ENCODE measurements at regions not wholly inside any gene's neighbourhood (a gene's known extent, or its start where the extent isn't known, plus 50 kb on each side); places are given as distances from the start of the nearest gene placed in this dataset.

- no peak overlapping the region for H3K27ac ChIP-seq (ENCODE audit: low read depth in 1 of 2, low read length in 1 of 2)
- WGBS, 2 donors, result 90 to 98% methylated on average over 6 of the region's 6 CpGs
- H3K9ac ChIP-seq (ENCODE audit: insufficient read depth in 1 of 2, low read length in 2 of 2), result no peak overlapping the region
- no peak for TF ChIP-seq CTCF (IDR thresholded peaks at IDR 0.05; ENCODE audit: control extremely low read depth, extremely low read depth)
- no peaks in the 10 kb centered on the region for H3K27me3 ChIP-seq (ENCODE audit: control insufficient read depth in 3 of 3, insufficient read depth in 3 of 3, low read length in 2 of 3)
- DNase-seq (no peak), ATAC-seq (ENCODE audit: insufficient read depth, low FRiP score) (no peak)
- H3K4me1 ChIP-seq (ENCODE audit: control insufficient read depth in 5 of 5, insufficient read depth in 5 of 5, low read length in 5 of 5), result no peaks in the 10 kb centered on the region
- no peaks in the 10 kb centered on the region for H3K36me3 ChIP-seq (ENCODE audit: control insufficient read depth in 4 of 4, insufficient read depth in 4 of 4, low read length in 4 of 4)
- H3K9me3 ChIP-seq (ENCODE audit: control insufficient read depth in 4 of 4, insufficient read depth in 3 of 4, low read length in 3 of 4), result peaks cover 0 to 16% (median 4%) of the 10 kb centered on the region in 4 donors
- H3K4me3 ChIP-seq, result no peak overlapping the region
These were observed 250.8 kb upstream of the EDNRB start for GRCh38 chr13:78169386-78169785.

GRCh38 chr13:78168981-78169380, 250.3 kb upstream of the EDNRB start:
- Histone ChIP-seq H3K4me1 (ENCODE audit: control insufficient read depth in 5 of 5, insufficient read depth in 5 of 5, low read length in 5 of 5) (no peaks in the 10 kb centered on the region), H3K27ac (ENCODE audit: low read depth in 1 of 2, low read length in 1 of 2) (no peak overlapping the region), H3K27me3 (ENCODE audit: control insufficient read depth in 3 of 3, insufficient read depth in 3 of 3, low read length in 2 of 3) (no peaks in the 10 kb centered on the region), H3K4me3 (no peak overlapping the region), H3K36me3 (ENCODE audit: control insufficient read depth in 4 of 4, insufficient read depth in 4 of 4, low read length in 4 of 4) (no peaks in the 10 kb centered on the region), H3K9me3 (ENCODE audit: control insufficient read depth in 4 of 4, insufficient read depth in 3 of 4, low read length in 3 of 4) (peaks cover 0 to 14% (median 4%) of the 10 kb centered on the region in 4 donors), H3K9ac (ENCODE audit: insufficient read depth in 1 of 2, low read length in 2 of 2) (no peak overlapping the region)
- TF ChIP-seq CTCF (IDR thresholded peaks at IDR 0.05; ENCODE audit: control extremely low read depth, extremely low read depth), result no peak
- WGBS, 2 donors, result 79 to 88% methylated on average over 4 of the region's 4 CpGs
- DNase-seq, result no peak
- ATAC-seq (ENCODE audit: insufficient read depth, low FRiP score), result no peak

GRCh38 chr13:78161266-78161665, 242.6 kb upstream of the EDNRB start:
- no peaks in the 10 kb centered on the region for H3K9me3 ChIP-seq (ENCODE audit: control insufficient read depth in 4 of 4, insufficient read depth in 3 of 4, low read length in 3 of 4)
- H3K4me3 ChIP-seq, result no peak overlapping the region
- no peaks in the 10 kb centered on the region for H3K4me1 ChIP-seq (ENCODE audit: control insufficient read depth in 5 of 5, insufficient read depth in 5 of 5, low read length in 5 of 5)
- ATAC-seq (ENCODE audit: insufficient read depth, low FRiP score), result no peak
- H3K9ac ChIP-seq (ENCODE audit: insufficient read depth in 1 of 2, low read length in 2 of 2), result no peak overlapping the region
- no peak for DNase-seq
- no peak overlapping the region for H3K27ac ChIP-seq (ENCODE audit: low read depth in 1 of 2, low read length in 1 of 2)
- H3K36me3 ChIP-seq (ENCODE audit: control insufficient read depth in 4 of 4, insufficient read depth in 4 of 4, low read length in 4 of 4), result no peaks in the 10 kb centered on the region
- TF ChIP-seq CTCF (IDR thresholded peaks at IDR 0.05; ENCODE audit: control extremely low read depth, extremely low read depth), result no peak
- no peaks in the 10 kb centered on the region for H3K27me3 ChIP-seq (ENCODE audit: control insufficient read depth in 3 of 3, insufficient read depth in 3 of 3, low read length in 2 of 3)

GRCh38 chr13:78160793-78161192, 242.2 kb upstream of the EDNRB start:
- 16 to 33% methylated on average over 2 of the region's 2 CpGs for WGBS, 2 donors
- Histone ChIP-seq H3K36me3 (ENCODE audit: control insufficient read depth in 4 of 4, insufficient read depth in 4 of 4, low read length in 4 of 4) (no peaks in the 10 kb centered on the region), H3K4me1 (ENCODE audit: control insufficient read depth in 5 of 5, insufficient read depth in 5 of 5, low read length in 5 of 5) (no peaks in the 10 kb centered on the region), H3K27ac (ENCODE audit: low read depth in 1 of 2, low read length in 1 of 2) (no peak overlapping the region), H3K27me3 (ENCODE audit: control insufficient read depth in 3 of 3, insufficient read depth in 3 of 3, low read length in 2 of 3) (no peaks in the 10 kb centered on the region), H3K9me3 (ENCODE audit: control insufficient read depth in 4 of 4, insufficient read depth in 3 of 4, low read length in 3 of 4) (no peaks in the 10 kb centered on the region), H3K9ac (ENCODE audit: insufficient read depth in 1 of 2, low read length in 2 of 2) (no peak overlapping the region), H3K4me3 (no peak overlapping the region)
- ATAC-seq (ENCODE audit: insufficient read depth, low FRiP score), result no peak
- no peak for DNase-seq
- no peak for TF ChIP-seq CTCF (IDR thresholded peaks at IDR 0.05; ENCODE audit: control extremely low read depth, extremely low read depth)
